Liver (tissue), 8 donors: ENCODE measurements at regions not wholly inside any gene's neighbourhood (a gene's known extent, or its start where the extent isn't known, plus 50 kb on each side); places are given as distances from the start of the nearest gene placed in this dataset.

Experiments used
- DNase-seq: peaks from one replicate; pipeline ENCODE4 v3.0.0-alpha.2; 2017; ENCODE audit warnings: low spot score
- H3K27ac ChIP-seq, 2 donors: one replicate each; pipeline ENCODE4 v1.7.0; 2013; ENCODE audit warnings: inconsistent platforms in 2 of 2, low read length in 2 of 2, control low read depth in 1 of 2, low read depth in 1 of 2, mild to moderate bottlenecking in 1 of 2
- H3K27me3 ChIP-seq, 4 donors: one replicate each; pipeline versions ENCODE4 v1.6.1 to v1.7.0; 2013; ENCODE audit warnings: low read length in 3 of 4, inconsistent platforms in 1 of 4, mild to moderate bottlenecking in 1 of 4, moderate library complexity in 1 of 4; ENCODE audit not compliant: control insufficient read depth in 4 of 4, insufficient read depth in 4 of 4
- H3K36me3 ChIP-seq, 4 donors: one replicate each; pipeline versions ENCODE4 v1.6.1 to v1.7.0; 2013; ENCODE audit warnings: low read length in 3 of 4, mild to moderate bottlenecking in 3 of 4, low read depth in 1 of 4, moderate library complexity in 1 of 4; ENCODE audit not compliant: control insufficient read depth in 4 of 4, insufficient read depth in 3 of 4
- H3K4me1 ChIP-seq, 4 donors: one replicate each; pipeline versions ENCODE4 v1.6.1 to v1.7.0; 2013; ENCODE audit warnings: low read length in 3 of 4, mild to moderate bottlenecking in 3 of 4, moderate library complexity in 1 of 4; ENCODE audit not compliant: control insufficient read depth in 4 of 4, insufficient read depth in 4 of 4
- H3K4me3 ChIP-seq, 3 donors: one replicate each; pipeline versions ENCODE4 v1.6.1 to v1.7.0; 2013; ENCODE audit warnings: low read length in 3 of 3, control low read depth in 1 of 3, low read depth in 1 of 3, mild to moderate bottlenecking in 1 of 3
- H3K9ac ChIP-seq, 2 donors: one replicate each; pipeline ENCODE4 v1.7.0; 2013; ENCODE audit warnings: low read length in 2 of 2, mild to moderate bottlenecking in 2 of 2, moderate library complexity in 2 of 2, control low read depth in 1 of 2, low read depth in 1 of 2
- H3K9me3 ChIP-seq, 4 donors: one replicate each; pipeline versions ENCODE4 v1.6.1 to v1.7.0; 2013; ENCODE audit warnings: low read length in 3 of 4; ENCODE audit not compliant: control insufficient read depth in 4 of 4
- FOXA2 ChIP-seq: IDR thresholded peaks from 2 replicates; pipeline ENCODE4 v1.6.1; 2016; ENCODE audit warnings: antibody characterized with exemption
- HNF4G ChIP-seq: IDR thresholded peaks from 2 replicates; pipeline ENCODE4 v1.6.1; 2016; ENCODE audit warnings: antibody characterized with exemption
- JUND ChIP-seq, 2 donors: IDR thresholded peaks; 2 replicates each; pipeline ENCODE4 v1.6.1; 2016; ENCODE audit warnings: antibody characterized with exemption in 2 of 2
- NR2F2 ChIP-seq: IDR thresholded peaks from 2 replicates; pipeline ENCODE4 v1.6.1; 2016; ENCODE audit warnings: antibody characterized with exemption
- RXRA ChIP-seq, 2 donors: IDR thresholded peaks; 2 replicates each; pipeline ENCODE4 v1.6.1; 2017 to 2018; ENCODE audit warnings: antibody characterized with exemption in 2 of 2, mild to moderate bottlenecking in 1 of 2
- SP1 ChIP-seq: IDR thresholded peaks from 2 replicates; pipeline ENCODE4 v1.6.1; 2018; ENCODE audit warnings: antibody characterized with exemption, mild to moderate bottlenecking
- TAF1 ChIP-seq: conservative IDR thresholded peaks from 2 replicates; pipeline ENCODE4 v1.6.1; 2016; ENCODE audit warnings: antibody characterized with exemption, mild to moderate bottlenecking
- WGBS: extraction: QIAGEN DNeasy Blood & Tissue Kit; methylation state at CpG from one replicate; pipeline ENCODE4 v1.1.7; 2013; 5-methylcytosine and 5-hydroxymethylcytosine counted together
- TF ChIP-seq, protein P1 (sequence below): fragments of 150-350 bp; IDR thresholded peaks from 2 replicates; pipeline ENCODE4 v1.5.1; 2017; ENCODE audit warnings: improper control_type of control experiment, low read depth, low read length; ENCODE audit not compliant: missing input control
- TF ChIP-seq, protein P2 (sequence below): IDR thresholded peaks from 2 replicates; pipeline ENCODE4 v1.6.1; 2016; ENCODE audit warnings: antibody characterized with exemption, mild to moderate bottlenecking
- donor health status: healthy.
- donor health status: healthy.
- donor health status: healthy.
- donor health status: healthy.
- donor health status: healthy.

DNA sequence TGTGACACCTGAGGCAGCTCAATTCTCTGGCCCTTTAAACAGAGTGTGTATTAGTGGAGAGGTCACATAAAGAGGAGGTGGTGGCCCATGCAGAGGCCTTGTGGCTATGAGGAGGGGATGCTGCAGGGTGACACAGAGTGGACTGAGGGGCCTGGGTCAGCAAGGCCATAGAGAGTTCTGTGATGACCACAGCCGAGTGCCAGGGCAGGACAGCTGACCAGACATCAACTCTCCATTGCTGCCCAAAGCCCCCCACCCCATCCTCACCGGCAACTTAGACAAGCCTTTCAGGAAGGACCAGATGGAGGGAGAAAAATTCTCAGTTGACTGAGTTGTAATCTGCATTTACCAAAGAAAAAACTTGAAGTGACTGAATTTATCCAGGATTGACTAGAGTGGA, 378.1 kb downstream of the RPS24 start:
- WGBS, result 91% methylated on average over 2 of the region's 2 CpGs
- Histone ChIP-seq H3K9me3 (no peaks in the 10 kb centered on the region), H3K36me3 (no peaks in the 10 kb centered on the region), H3K4me1 (peaks cover 0 to 7% (median 3%) of the 10 kb centered on the region in 4 donors), H3K27me3 (no peaks in the 10 kb centered on the region), H3K4me3 (no peak overlapping the region), H3K9ac (no peak overlapping the region), H3K27ac (no peak overlapping the region)
- no peak for TF ChIP-seq HNF4G
- no peak for TF ChIP-seq RXRA (IDR thresholded peaks at IDR 0.05)
- TF ChIP-seq, protein P1, sequence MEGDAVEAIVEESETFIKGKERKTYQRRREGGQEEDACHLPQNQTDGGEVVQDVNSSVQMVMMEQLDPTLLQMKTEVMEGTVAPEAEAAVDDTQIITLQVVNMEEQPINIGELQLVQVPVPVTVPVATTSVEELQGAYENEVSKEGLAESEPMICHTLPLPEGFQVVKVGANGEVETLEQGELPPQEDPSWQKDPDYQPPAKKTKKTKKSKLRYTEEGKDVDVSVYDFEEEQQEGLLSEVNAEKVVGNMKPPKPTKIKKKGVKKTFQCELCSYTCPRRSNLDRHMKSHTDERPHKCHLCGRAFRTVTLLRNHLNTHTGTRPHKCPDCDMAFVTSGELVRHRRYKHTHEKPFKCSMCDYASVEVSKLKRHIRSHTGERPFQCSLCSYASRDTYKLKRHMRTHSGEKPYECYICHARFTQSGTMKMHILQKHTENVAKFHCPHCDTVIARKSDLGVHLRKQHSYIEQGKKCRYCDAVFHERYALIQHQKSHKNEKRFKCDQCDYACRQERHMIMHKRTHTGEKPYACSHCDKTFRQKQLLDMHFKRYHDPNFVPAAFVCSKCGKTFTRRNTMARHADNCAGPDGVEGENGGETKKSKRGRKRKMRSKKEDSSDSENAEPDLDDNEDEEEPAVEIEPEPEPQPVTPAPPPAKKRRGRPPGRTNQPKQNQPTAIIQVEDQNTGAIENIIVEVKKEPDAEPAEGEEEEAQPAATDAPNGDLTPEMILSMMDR, result no peak
- no peak for TF ChIP-seq SP1
- no peak for TF ChIP-seq JUND (IDR thresholded peaks at IDR 0.05)
- no peak for TF ChIP-seq FOXA2
- no peak for DNase-seq

DNA sequence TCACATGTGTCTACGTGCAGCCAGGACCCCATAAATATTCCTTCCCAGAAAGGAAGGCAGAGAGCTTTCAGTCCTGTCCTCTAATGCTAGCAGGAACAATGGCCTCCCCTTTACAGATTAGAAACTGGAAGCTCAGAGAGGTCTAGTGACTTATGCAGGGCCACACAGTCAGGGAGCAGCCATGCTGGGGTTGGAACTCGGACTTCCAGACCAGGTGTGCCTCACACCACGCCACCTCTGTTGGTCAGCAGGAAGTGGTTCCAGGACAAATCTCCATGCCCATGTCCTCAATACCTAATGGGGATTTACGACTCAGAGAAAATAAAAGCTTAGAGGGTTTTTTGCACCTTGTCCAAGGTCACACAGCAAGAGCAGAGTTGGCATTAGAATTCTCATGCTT, 378.9 kb downstream of the RPS24 start:
- no peak overlapping the region for H3K27ac ChIP-seq
- DNase-seq, result no peak
- WGBS, result 80% methylated on average over 4 of the region's 4 CpGs
- peaks cover 0 to 7% (median 1%) of the 10 kb centered on the region in 4 donors for H3K4me1 ChIP-seq
- no peaks in the 10 kb centered on the region for H3K9me3 ChIP-seq
- no peaks in the 10 kb centered on the region for H3K27me3 ChIP-seq
- H3K36me3 ChIP-seq, result no peaks in the 10 kb centered on the region
- H3K9ac ChIP-seq, result no peak overlapping the region
- TF ChIP-seq JUND (IDR thresholded peaks at IDR 0.05), result no peak
- TF ChIP-seq, protein P1, result no peak
- H3K4me3 ChIP-seq, result no peak overlapping the region

DNA sequence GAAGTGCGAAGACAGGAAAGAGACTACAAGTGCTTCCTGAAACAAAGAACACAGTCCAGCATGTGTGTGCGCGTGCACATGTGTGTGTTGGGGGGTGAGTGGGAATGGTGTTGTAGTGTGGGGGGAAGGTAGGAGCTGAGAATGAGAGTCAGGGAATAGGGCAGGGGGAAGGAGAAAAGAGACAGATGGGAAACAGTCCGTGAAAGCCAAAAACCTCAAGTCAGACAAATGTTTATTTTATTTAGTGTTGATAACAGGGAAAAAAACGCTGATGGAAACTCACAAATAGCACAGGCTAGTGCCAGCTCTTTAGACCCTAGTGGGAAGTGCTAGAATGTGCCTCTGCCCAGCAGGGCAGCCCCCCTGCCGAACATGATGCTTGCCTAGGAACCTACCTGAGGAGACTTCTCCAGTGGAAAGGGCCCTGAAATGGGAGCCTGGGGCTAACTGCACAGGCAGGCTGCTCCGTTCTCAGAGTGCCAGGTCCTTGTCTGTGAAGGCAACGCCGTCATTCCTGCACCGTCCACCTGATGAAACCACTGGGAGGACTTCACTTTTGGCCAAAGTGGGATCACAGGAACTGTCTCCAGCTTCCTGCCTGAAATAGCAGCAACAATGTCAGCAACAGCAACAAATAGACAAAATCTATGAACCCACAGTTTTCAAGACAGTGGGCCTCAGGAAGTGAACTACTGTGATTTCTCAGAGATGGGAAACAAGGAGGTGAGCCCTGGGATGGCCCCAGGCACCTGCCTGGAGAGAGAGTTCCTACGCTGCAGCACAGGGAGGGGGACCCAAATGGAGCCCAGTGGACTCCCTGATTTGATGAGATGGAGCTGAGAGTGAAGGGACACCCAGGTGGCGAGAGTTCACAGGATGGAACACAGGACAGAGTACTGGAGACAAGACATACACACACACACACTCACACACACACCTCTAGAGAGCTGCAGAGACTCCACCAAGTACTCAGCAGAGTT, 379.7 kb downstream of the RPS24 start:
- Histone ChIP-seq H3K36me3 (no peaks in the 10 kb centered on the region), H3K9ac (no peak overlapping the region), H3K4me1 (peaks cover 0 to 5% (median 1%) of the 10 kb centered on the region in 4 donors), H3K9me3 (no peaks in the 10 kb centered on the region), H3K4me3 (no peak overlapping the region), H3K27me3 (no peaks in the 10 kb centered on the region), H3K27ac (no peak overlapping the region)
- DNase-seq, result no peak
- TF ChIP-seq, protein P2, sequence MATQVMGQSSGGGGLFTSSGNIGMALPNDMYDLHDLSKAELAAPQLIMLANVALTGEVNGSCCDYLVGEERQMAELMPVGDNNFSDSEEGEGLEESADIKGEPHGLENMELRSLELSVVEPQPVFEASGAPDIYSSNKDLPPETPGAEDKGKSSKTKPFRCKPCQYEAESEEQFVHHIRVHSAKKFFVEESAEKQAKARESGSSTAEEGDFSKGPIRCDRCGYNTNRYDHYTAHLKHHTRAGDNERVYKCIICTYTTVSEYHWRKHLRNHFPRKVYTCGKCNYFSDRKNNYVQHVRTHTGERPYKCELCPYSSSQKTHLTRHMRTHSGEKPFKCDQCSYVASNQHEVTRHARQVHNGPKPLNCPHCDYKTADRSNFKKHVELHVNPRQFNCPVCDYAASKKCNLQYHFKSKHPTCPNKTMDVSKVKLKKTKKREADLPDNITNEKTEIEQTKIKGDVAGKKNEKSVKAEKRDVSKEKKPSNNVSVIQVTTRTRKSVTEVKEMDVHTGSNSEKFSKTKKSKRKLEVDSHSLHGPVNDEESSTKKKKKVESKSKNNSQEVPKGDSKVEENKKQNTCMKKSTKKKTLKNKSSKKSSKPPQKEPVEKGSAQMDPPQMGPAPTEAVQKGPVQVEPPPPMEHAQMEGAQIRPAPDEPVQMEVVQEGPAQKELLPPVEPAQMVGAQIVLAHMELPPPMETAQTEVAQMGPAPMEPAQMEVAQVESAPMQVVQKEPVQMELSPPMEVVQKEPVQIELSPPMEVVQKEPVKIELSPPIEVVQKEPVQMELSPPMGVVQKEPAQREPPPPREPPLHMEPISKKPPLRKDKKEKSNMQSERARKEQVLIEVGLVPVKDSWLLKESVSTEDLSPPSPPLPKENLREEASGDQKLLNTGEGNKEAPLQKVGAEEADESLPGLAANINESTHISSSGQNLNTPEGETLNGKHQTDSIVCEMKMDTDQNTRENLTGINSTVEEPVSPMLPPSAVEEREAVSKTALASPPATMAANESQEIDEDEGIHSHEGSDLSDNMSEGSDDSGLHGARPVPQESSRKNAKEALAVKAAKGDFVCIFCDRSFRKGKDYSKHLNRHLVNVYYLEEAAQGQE, result no peak
- TF ChIP-seq NR2F2 (no peak), TAF1 (no peak), SP1 (no peak), HNF4G (no peak)
- TF ChIP-seq, protein P1, result no peak
- WGBS, result 74% methylated on average over 12 of the region's 12 CpGs
